Pancreas (tissue), 10 donors: ENCODE measurements at regions not wholly inside any gene's neighbourhood (a gene's known extent, or its start where the extent isn't known, plus 50 kb on each side); places are given as distances from the start of the nearest gene placed in this dataset.

Experiments
- ATAC-seq, 4 donors: fragments of 200-7000 bp; cut with Tn5 transposase; one replicate each; pipeline versions ENCODE4 v1.8.0 to v1.9.1; 2020; ENCODE audit warnings: mild to moderate bottlenecking in 4 of 4, moderate library complexity in 4 of 4
- DNase-seq, 6 donors: peaks; one replicate each; pipeline ENCODE4 v3.0.0-alpha.2; 2020
- FAIRE-seq: peaks from 2 replicates; lab custom pipeline; 2012; peaks lifted over from hg19 to GRCh38; lab: Jason Lieb, UNC
- H3K27ac ChIP-seq, 4 donors: fragments of 200-600 bp; sonication (generic); 1 replicate in 3 of 4; 2 replicates in 1 of 4; pipeline versions ENCODE4 v1.5.0 to v1.8.0; 2020
- H3K27me3 ChIP-seq, 4 donors: fragments of 200-600 bp; one replicate each; pipeline ENCODE4 v1.8.0; 2021
- H3K36me3 ChIP-seq, 3 donors: fragments of 200-600 bp; sonication (generic) in 1 of 3; one replicate each; pipeline versions ENCODE4 v1.5.0 to v1.8.0; 2020 to 2021
- H3K4me1 ChIP-seq, 3 donors: fragments of 200-600 bp; one replicate each; pipeline ENCODE4 v1.8.0; 2021
- H3K4me3 ChIP-seq, 4 donors: fragments of 200-600 bp; sonication (generic) in 2 of 4; one replicate each; pipeline versions ENCODE4 v1.5.0 to v1.8.0; 2020 to 2021
- H3K9me3 ChIP-seq, 4 donors: fragments of 200-600 bp; one replicate each; pipeline ENCODE4 v1.8.0; 2021
- WGBS, 2 donors: extraction: QIAGEN DNeasy Blood & Tissue Kit; methylation state at CpG; one replicate each; pipeline ENCODE4 v1.1.7; 2013; 5-methylcytosine and 5-hydroxymethylcytosine counted together
- intact Hi-C, 3 donors: fragments of 100-400 bp; cut with DNase I; formaldehyde crosslinking; loops; one replicate each; pipeline versions ENCODE4 v1.11.1 to v1.14.2; 2022
- TF ChIP-seq, protein P1 (sequence below), 4 donors: fragments of 200-600 bp; sonication (generic) in 3 of 4; IDR thresholded peaks; one replicate each; pipeline versions ENCODE4 v1.5.0 to v1.8.0; 2021; ENCODE audit warnings: antibody characterized with exemption in 4 of 4
- donor health status: healthy with polysubstance abuse.
- donor health status: DM: no; HTN: no; CAD: no; lungs with moderate emphysema.
- donor health status: DM: no; HTN: no; CAD: no.
- donor health status: control.
- donor health status: control.
- donor health status: Bipolar disorder and iron deficiency.
- donor health status: DM: yes; HTN: yes; CAD: no.
- donor health status: DM: no; HTN: no; CAD: no.
- donor health status: DM: no; HTN: no; CAD: no.
- donor health status: DM: yes; HTN: yes; CAD: no.

DNA sequence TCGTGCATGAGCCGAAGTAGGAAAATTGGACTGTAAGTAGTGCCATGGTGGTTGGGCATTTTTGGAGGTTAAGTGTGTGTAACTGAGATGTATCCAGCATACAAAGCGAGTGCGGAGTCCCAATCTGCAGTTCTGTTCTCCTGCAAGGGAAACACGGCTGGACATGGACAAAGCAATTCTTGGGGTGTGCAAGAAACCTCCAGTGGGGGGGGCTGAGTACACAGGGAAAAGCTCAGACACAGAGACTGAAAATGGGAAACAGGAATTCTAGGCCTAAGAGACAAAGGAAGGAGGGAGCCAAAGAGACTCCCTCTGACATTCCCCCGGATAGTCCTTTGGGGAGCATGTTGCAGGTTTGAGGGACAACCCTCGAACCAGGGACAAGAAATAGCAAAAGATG, 83.2 kb upstream of the PLSCR4 start:
- no peak for FAIRE-seq
- Histone ChIP-seq H3K4me1 (no peaks in the 10 kb centered on the region), H3K4me3 (no peak overlapping the region), H3K27ac (no peak overlapping the region), H3K9me3 (no peaks in the 10 kb centered on the region), H3K27me3 (no peaks in the 10 kb centered on the region), H3K36me3 (no peaks in the 10 kb centered on the region)
- WGBS, 2 donors: 84 to 88% methylated on average over 7 of the region's 7 CpGs
- peak in 1 of 4 donors; percentile 43 for ATAC-seq
- TF ChIP-seq, protein P1, sequence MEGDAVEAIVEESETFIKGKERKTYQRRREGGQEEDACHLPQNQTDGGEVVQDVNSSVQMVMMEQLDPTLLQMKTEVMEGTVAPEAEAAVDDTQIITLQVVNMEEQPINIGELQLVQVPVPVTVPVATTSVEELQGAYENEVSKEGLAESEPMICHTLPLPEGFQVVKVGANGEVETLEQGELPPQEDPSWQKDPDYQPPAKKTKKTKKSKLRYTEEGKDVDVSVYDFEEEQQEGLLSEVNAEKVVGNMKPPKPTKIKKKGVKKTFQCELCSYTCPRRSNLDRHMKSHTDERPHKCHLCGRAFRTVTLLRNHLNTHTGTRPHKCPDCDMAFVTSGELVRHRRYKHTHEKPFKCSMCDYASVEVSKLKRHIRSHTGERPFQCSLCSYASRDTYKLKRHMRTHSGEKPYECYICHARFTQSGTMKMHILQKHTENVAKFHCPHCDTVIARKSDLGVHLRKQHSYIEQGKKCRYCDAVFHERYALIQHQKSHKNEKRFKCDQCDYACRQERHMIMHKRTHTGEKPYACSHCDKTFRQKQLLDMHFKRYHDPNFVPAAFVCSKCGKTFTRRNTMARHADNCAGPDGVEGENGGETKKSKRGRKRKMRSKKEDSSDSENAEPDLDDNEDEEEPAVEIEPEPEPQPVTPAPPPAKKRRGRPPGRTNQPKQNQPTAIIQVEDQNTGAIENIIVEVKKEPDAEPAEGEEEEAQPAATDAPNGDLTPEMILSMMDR (IDR thresholded peaks at IDR 0.05): no peak
- peak in 1 of 6 donors; percentile 29 for DNase-seq
- intact Hi-C loops: loop anchor here in 1 of 3 donors (10.0 kb wide), 1 partner anchor 251 kb away; no protein-coding TSS in a partner anchor

DNA sequence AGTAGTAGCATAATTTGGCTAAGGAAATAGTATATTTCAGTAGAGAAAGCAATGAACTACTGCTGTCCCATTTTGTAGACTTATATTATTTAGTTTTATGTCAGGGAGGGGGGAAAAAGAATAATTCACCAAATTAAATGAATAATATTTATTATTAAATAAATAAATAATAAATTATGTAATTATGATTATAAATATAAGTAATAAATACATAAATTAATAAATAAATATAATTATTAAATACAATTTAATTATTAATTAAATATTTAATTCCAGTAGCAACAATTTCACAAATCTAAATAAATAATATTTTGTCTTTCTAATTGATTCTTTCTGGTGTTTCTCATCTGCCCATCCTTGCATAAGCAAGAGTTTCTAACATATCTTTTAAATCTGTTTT, 81.1 kb upstream of the PLSCR4 start:
- Histone ChIP-seq H3K36me3 (no peaks in the 10 kb centered on the region), H3K9me3 (no peaks in the 10 kb centered on the region), H3K4me3 (no peak overlapping the region), H3K4me1 (no peaks in the 10 kb centered on the region), H3K27ac (no peak overlapping the region), H3K27me3 (no peaks in the 10 kb centered on the region)
- ATAC-seq (no peak), DNase-seq (no peak), FAIRE-seq (peak; percentile 96)
- intact Hi-C loops: loop anchor here in 1 of 3 donors (10.0 kb wide), 1 partner anchor 253 kb away; no protein-coding TSS in a partner anchor
- TF ChIP-seq, protein P1 (IDR thresholded peaks at IDR 0.05): no peak

DNA sequence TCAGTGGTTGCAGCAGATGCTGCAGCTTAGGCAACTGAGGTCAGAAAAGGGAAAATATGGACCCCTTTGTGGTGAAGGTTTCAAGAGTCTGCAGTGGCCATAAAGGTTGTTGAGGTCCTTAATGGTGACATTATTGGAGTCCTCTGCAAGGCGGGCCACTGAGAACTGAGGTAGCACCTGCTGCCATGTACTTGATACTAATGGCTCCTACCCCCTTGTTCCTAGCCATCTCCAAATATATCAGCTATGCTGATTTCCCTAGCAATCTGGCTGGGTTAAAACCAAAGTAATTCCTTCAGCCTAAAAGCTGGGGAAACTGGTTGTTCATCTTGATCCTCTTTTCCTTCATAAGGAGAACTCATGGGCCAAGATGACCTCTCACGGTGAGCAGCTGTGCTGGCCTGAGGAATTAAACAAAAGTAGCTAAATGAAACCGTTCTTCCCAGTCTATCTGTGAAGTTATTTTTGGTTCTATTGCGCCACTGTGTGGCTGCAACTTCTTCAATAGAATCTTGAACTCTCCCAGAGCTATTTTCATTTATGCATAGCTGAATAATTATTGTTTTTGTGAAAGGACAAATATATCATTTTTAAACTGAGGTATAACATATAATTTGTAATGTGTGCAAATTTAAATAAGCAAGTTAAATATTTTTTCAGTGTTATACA, 76.1 kb upstream of the PLSCR4 start:
- no peaks in the 10 kb centered on the region for H3K36me3 ChIP-seq
- peak in 3 of 6 donors; percentile 22 to 45 (median 22) for DNase-seq
- H3K27ac ChIP-seq: no peak overlapping the region
- no peaks in the 10 kb centered on the region for H3K4me1 ChIP-seq
- peak; percentile 83 for FAIRE-seq
- TF ChIP-seq, protein P1 (IDR thresholded peaks at IDR 0.05): peak in 3 of 4 donors; percentile 36 to 45 (median 44)
- no peaks in the 10 kb centered on the region for H3K9me3 ChIP-seq
- no peak overlapping the region for H3K4me3 ChIP-seq
- intact Hi-C loops: loop anchor here (5.0 to 10.0 kb wide), 3 partner anchors 110 to 122 kb away; no protein-coding TSS in a partner anchor
- H3K27me3 ChIP-seq: no peaks in the 10 kb centered on the region
- 21 to 23% methylated on average over 4 of the region's 4 CpGs for WGBS, 2 donors
- peak; percentile 86 to 97 (median 96) for ATAC-seq

DNA sequence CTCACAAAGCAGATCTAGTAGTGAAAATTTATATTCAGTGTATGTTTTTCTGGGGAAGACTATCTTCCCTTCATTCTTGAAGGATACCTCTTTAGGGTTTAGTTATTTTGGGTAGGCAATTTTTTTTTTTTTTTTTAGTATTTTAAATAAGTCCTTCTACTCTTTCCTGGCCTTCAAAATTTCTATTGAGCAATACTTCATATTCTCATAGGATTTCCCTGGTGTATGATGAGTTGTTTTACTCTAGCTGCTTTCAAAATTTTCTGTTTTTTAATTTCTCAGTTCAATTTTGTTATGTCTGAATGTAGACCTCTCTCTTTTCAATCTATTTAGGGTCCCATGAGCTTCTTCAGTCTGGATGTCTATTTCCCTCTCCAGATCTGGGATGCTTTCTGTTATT, 74.3 kb upstream of the PLSCR4 start:
- TF ChIP-seq, protein P1 (IDR thresholded peaks at IDR 0.05): no peak
- Histone ChIP-seq H3K4me1 (no peaks in the 10 kb centered on the region), H3K9me3 (no peaks in the 10 kb centered on the region), H3K27ac (no peak overlapping the region), H3K27me3 (no peaks in the 10 kb centered on the region), H3K36me3 (no peaks in the 10 kb centered on the region), H3K4me3 (no peak overlapping the region)
- intact Hi-C loops: loop anchor here (5.0 to 10.0 kb wide), 3 partner anchors 108 to 120 kb away; no protein-coding TSS in a partner anchor
- FAIRE-seq (no peak), ATAC-seq (no peak), DNase-seq (no peak)

DNA sequence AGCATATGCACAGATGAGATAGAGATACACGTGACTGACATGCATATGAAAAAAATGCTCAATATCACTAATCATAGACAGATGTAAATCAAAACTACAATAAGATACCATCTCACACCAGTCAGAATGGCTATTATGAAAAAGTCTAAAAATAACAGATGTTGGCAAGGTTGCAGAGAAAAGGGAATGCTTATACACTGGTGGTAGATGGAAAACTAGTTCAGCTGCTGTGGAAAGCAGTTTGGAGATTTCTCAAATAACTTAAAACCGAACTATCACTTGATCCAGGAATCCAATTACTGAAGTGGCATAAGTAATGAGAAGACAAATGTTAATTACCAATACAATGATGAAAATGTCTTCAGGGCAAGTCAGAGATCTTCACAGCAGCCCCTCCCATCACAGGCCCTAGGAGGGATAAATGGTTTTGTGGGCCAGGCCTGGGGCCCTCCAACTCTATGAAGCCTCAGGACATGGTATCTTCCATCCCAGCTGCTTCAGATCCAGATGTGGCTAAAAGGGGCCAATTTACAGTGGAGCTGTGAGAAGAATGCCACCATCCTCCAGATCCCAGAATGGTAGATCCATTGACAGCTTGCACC, 71.4 kb upstream of the PLSCR4 start:
- intact Hi-C loops: loop anchor here in 2 of 3 donors (10.0 kb wide), 2 partner anchors 108 to 118 kb away; no protein-coding TSS in a partner anchor
- ATAC-seq: no peak
- no peak overlapping the region for H3K27ac ChIP-seq
- H3K4me3 ChIP-seq: no peak overlapping the region
- 87 to 93% methylated on average over 2 of the region's 2 CpGs for WGBS, 2 donors
- no peak for DNase-seq
- FAIRE-seq: no peak
- no peaks in the 10 kb centered on the region for H3K4me1 ChIP-seq
- no peaks in the 10 kb centered on the region for H3K36me3 ChIP-seq
- TF ChIP-seq, protein P1 (IDR thresholded peaks at IDR 0.05): no peak
- no peaks in the 10 kb centered on the region for H3K27me3 ChIP-seq
- H3K9me3 ChIP-seq: no peaks in the 10 kb centered on the region
